ENCODE measurements at regions not wholly inside any gene's neighbourhood (a gene's known extent, or its start where the extent isn't known, plus 50 kb on each side); places are given as distances from the start of the nearest gene placed in this dataset.

DNA sequence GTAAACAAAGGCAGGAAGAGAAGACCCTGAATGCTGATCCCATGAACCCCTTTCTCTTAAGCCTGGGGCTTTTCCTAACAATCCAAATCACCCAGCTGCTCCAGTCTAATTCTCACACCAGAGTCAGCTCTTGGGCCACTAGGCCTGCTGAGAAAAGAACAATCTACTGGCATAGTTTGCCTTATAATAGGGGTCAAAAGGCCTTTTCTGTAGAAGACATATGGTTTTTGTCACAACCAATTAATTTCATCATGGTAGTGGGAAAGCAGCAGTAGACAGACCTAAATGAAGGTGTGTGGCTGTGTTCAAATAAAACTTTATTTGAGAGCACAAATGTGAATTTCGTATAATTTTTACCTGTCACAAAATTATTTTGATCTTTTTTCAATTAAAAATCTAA is 994.7 kb upstream of the EPHA7 start:
- no peak for DNase-seq (ENCODE audit: low read depth, low spot score)
- Histone ChIP-seq H3K27me3 (ENCODE audit: control insufficient read depth, insufficient read depth, low read length) (no peaks in the 10 kb centered on the region), H3K4me1 (ENCODE audit: control insufficient read depth, insufficient read depth, low read length) (no peaks in the 10 kb centered on the region), H3K36me3 (ENCODE audit: control insufficient read depth, insufficient read depth, low read length) (no peaks in the 10 kb centered on the region), H3K27ac (ENCODE audit: low read length) (no peak overlapping the region), H3K9me3 (ENCODE audit: control insufficient read depth, insufficient read depth, low read length) (no peaks in the 10 kb centered on the region), H3K4me3 (ENCODE audit: low read length) (no peak overlapping the region)
- no CpG with 5 or more reads among the region's 1 CpG for WGBS (ENCODE audit: insufficient coverage, insufficient read length)

DNA sequence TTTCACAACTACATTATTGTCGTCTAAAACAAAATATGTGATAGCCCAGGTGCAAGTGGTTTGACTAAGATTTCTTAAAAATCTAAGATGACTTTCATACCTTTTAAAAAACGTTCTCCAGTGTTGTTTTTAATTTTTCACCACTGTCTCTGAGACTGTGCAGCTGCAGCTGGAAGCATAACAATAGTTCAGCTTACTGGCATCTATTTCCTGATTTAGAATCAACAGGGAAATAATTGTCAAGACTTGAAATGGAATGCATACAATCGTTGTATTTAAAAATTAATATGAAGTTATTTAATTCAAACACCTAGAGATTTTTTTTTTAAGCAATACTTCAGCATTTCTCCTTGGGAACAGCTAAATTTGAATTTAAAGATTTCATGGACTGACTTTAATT is 982.0 kb upstream of the EPHA7 start:
- Histone ChIP-seq H3K27ac (ENCODE audit: low read length) (no peak overlapping the region), H3K4me1 (ENCODE audit: control insufficient read depth, insufficient read depth, low read length) (no peaks in the 10 kb centered on the region), H3K9me3 (ENCODE audit: control insufficient read depth, insufficient read depth, low read length) (no peaks in the 10 kb centered on the region), H3K36me3 (ENCODE audit: control insufficient read depth, insufficient read depth, low read length) (no peaks in the 10 kb centered on the region), H3K27me3 (ENCODE audit: control insufficient read depth, insufficient read depth, low read length) (no peaks in the 10 kb centered on the region), H3K4me3 (ENCODE audit: low read length) (no peak overlapping the region)
- no peak for DNase-seq (ENCODE audit: low read depth, low spot score)
- WGBS (ENCODE audit: insufficient coverage, insufficient read length): no CpG with 5 or more reads among the region's 3 CpGs

DNA sequence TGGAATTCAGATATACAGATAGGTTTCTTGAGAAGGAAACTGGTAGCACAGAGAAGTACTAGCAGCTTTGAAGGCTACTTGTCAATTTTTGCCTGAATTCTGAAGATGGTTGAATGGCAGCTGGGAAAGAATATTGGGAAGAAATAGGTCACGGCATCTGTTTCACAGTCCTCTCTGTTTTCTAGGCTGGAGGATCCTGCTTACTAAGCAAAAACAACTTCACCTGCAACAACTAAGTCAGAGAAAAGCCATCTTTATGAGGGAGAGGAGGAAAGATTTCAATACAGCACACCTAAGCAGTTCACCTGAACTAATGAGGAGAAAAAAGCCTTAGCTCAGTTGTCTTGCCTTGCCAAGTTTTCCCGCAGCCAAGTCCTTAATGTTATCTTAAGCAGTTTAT is 975.5 kb upstream of the EPHA7 start:
- no peak for DNase-seq (ENCODE audit: low read depth, low spot score)
- no peaks in the 10 kb centered on the region for H3K36me3 ChIP-seq (ENCODE audit: control insufficient read depth, insufficient read depth, low read length)
- no peak overlapping the region for H3K27ac ChIP-seq (ENCODE audit: low read length)
- H3K4me1 ChIP-seq (ENCODE audit: control insufficient read depth, insufficient read depth, low read length): no peaks in the 10 kb centered on the region
- WGBS (ENCODE audit: insufficient coverage, insufficient read length): no CpG with 5 or more reads among the region's 2 CpGs
- H3K27me3 ChIP-seq (ENCODE audit: control insufficient read depth, insufficient read depth, low read length): no peaks in the 10 kb centered on the region
- H3K9me3 ChIP-seq (ENCODE audit: control insufficient read depth, insufficient read depth, low read length): no peaks in the 10 kb centered on the region
- H3K4me3 ChIP-seq (ENCODE audit: low read length): no peak overlapping the region

DNA sequence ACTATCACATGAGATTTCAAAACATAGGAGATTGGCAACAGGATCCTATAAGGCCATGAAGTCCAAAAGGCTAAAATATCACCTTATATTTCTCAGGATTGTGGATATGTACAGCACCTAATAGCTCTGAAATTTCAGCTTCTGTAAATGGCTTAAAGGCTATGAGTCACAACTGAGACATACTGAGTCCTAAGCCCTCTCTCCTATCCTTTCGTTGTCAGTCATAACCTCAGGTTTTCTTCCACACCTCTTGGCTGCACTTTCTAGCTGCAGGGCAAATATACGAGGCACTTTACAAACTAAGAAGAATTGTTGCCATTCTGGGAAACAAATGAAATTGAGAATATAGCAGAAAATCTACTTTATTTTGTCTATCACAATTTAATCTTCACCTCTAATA is 969.9 kb upstream of the EPHA7 start:
- no peaks in the 10 kb centered on the region for H3K9me3 ChIP-seq (ENCODE audit: control insufficient read depth, insufficient read depth, low read length)
- no peaks in the 10 kb centered on the region for H3K36me3 ChIP-seq (ENCODE audit: control insufficient read depth, insufficient read depth, low read length)
- WGBS (ENCODE audit: insufficient coverage, insufficient read length): no CpG with 5 or more reads among the region's 2 CpGs
- no peak overlapping the region for H3K4me3 ChIP-seq (ENCODE audit: low read length)
- no peak for DNase-seq (ENCODE audit: low read depth, low spot score)
- H3K27ac ChIP-seq (ENCODE audit: low read length): no peak overlapping the region
- no peaks in the 10 kb centered on the region for H3K27me3 ChIP-seq (ENCODE audit: control insufficient read depth, insufficient read depth, low read length)
- H3K4me1 ChIP-seq (ENCODE audit: control insufficient read depth, insufficient read depth, low read length): no peaks in the 10 kb centered on the region

DNA sequence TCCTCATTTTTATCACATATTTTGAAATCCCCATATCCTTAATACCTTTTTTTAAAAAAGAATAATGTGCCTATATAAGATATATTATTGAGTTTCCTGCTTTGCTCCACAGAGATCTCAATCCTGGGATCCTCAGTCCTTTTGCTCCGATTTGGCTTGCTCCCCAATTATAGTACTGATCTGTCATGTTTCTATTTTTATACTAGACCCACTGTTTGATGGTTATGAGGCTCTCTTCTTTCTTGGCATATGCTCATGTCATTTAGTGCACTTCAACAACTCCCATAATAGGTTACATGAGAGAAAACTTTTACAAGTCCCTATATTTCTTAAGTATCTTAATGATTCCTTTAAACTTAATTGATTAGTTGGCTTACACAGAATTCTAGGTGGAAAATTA is 958.5 kb upstream of the EPHA7 start:
- Histone ChIP-seq H3K4me1 (ENCODE audit: control insufficient read depth, insufficient read depth, low read length) (no peaks in the 10 kb centered on the region), H3K36me3 (ENCODE audit: control insufficient read depth, insufficient read depth, low read length) (no peaks in the 10 kb centered on the region), H3K4me3 (ENCODE audit: low read length) (no peak overlapping the region), H3K9me3 (ENCODE audit: control insufficient read depth, insufficient read depth, low read length) (no peaks in the 10 kb centered on the region), H3K27me3 (ENCODE audit: control insufficient read depth, insufficient read depth, low read length) (no peaks in the 10 kb centered on the region), H3K27ac (ENCODE audit: low read length) (no peak overlapping the region)
- DNase-seq (ENCODE audit: low read depth, low spot score): no peak
- no CpG with 5 or more reads among the region's 1 CpG for WGBS (ENCODE audit: insufficient coverage, insufficient read length)

DNA sequence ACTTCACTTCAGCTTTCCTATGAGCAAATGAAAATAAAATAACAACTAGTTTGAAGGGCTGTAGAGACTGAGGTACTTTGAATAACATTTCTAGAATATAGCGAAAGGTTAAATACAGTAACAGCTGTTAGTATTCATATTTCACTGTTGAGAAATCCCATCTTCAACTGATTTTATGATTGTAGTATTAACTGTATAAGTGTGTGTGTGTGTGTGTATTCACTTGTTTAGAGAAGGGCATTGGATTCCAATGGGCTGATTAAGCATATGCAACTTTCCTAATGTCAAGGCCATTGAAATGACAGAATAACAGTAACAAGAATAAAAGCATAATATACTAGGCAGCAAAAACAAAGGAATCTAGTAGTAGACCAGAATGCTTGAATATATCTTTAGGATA is 957.5 kb upstream of the EPHA7 start:
- no peak overlapping the region for H3K4me3 ChIP-seq (ENCODE audit: low read length)
- WGBS (ENCODE audit: insufficient coverage, insufficient read length): no CpG with 5 or more reads among the region's 1 CpG
- H3K36me3 ChIP-seq (ENCODE audit: control insufficient read depth, insufficient read depth, low read length): no peaks in the 10 kb centered on the region
- no peaks in the 10 kb centered on the region for H3K4me1 ChIP-seq (ENCODE audit: control insufficient read depth, insufficient read depth, low read length)
- H3K9me3 ChIP-seq (ENCODE audit: control insufficient read depth, insufficient read depth, low read length): no peaks in the 10 kb centered on the region
- H3K27ac ChIP-seq (ENCODE audit: low read length): no peak overlapping the region
- no peak for DNase-seq (ENCODE audit: low read depth, low spot score)
- H3K27me3 ChIP-seq (ENCODE audit: control insufficient read depth, insufficient read depth, low read length): no peaks in the 10 kb centered on the region

DNA sequence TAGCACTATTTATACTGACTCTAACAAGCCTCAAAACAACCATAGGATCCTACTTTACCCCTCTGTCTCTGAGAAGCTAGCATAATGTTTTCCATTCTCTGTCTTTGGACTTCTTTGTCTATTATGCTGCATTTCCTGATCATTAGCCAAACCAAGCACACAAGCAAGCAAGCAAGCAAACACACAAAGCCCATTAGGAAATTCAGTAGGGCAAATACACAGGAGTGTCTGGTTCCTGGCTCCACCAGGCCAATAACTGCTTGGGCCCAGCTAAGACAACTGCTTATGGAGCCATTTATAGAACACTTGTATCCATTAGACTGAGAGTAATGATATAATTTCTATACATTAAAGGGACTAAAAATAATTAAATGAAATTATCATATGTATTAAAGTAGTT is 952.9 kb upstream of the EPHA7 start:
- H3K27me3 ChIP-seq (ENCODE audit: control insufficient read depth, insufficient read depth, low read length): no peaks in the 10 kb centered on the region
- H3K4me1 ChIP-seq (ENCODE audit: control insufficient read depth, insufficient read depth, low read length): no peaks in the 10 kb centered on the region
- no peak for DNase-seq (ENCODE audit: low read depth, low spot score)
- no peak overlapping the region for H3K27ac ChIP-seq (ENCODE audit: low read length)
- no peaks in the 10 kb centered on the region for H3K9me3 ChIP-seq (ENCODE audit: control insufficient read depth, insufficient read depth, low read length)
- H3K36me3 ChIP-seq (ENCODE audit: control insufficient read depth, insufficient read depth, low read length): no peaks in the 10 kb centered on the region
- H3K4me3 ChIP-seq (ENCODE audit: low read length): no peak overlapping the region

DNA sequence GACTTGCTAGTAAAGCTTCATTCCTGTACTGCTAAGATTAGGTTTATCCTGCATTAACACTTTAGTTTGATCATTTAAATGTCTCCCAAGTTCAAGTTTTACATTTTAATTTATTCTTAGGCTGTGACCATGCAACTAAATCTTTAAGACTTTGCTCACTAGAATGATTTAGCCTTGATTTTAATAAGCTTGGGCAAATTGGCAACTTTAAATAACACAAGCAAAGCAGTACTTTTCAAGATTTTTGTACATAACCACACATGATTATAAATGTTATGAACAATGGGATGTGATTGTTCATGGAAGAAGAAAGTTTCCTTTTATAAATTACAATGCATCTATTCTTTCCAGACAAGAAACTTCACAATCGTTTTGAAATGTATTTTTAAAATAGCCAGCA is 948.0 kb upstream of the EPHA7 start:
- Histone ChIP-seq H3K9me3 (ENCODE audit: control insufficient read depth, insufficient read depth, low read length) (no peaks in the 10 kb centered on the region), H3K27me3 (ENCODE audit: control insufficient read depth, insufficient read depth, low read length) (no peaks in the 10 kb centered on the region), H3K4me3 (ENCODE audit: low read length) (no peak overlapping the region), H3K27ac (ENCODE audit: low read length) (no peak overlapping the region), H3K4me1 (ENCODE audit: control insufficient read depth, insufficient read depth, low read length) (no peaks in the 10 kb centered on the region; the same call in 1 of the 2 replicates), H3K36me3 (ENCODE audit: control insufficient read depth, insufficient read depth, low read length) (peaks cover 2% of the 10 kb centered on the region; the same call in 1 of the 2 replicates)
- DNase-seq (ENCODE audit: low read depth, low spot score): no peak
- no CpG with 5 or more reads among the region's 1 CpG for WGBS (ENCODE audit: insufficient coverage, insufficient read length)

DNA sequence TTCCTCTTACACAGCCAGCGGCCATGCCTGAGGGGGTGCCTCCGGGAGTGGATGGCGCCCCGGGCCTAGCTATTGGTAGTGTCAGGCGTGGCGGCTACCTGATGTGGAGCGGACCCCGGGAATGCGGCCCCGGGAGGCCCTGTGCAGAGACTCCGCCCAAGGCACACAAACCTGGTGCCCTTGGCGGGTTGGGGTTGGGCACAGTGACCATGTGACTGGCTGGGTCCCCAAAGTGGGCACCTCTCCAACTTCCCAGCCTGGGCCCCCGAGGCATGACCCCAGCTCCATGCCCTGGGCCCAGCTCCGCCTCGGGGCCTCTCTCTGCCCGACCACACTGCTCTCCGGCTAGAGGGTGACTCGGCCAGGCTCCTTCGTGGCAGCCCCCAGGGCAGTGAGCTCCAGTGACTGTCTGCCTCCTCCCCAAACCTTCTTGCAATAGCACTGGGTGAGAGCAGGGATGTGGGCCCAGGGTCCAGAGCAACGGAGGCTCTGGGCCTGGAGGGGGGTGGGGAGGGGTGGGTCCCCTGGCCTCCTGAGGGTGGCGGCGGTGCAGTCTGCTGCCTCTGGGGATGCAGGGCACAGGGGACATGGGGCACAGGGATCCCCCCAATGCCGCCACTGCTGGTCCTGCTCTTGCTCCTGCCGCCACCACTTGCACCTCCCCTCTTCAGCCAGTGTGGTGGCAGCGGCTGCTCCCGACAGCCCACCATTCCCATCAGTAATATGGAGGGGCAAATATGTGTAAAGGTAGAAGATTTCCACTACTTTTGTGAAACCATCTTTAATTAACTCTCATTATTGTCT is 942.9 kb upstream of the EPHA7 start:
- H3K27ac ChIP-seq (ENCODE audit: low read length): no peak overlapping the region
- no peak overlapping the region; the same call in 1 of the 2 replicates for H3K4me3 ChIP-seq (ENCODE audit: low read length)
- DNase-seq (ENCODE audit: low read depth, low spot score): no peak
- H3K36me3 ChIP-seq (ENCODE audit: control insufficient read depth, insufficient read depth, low read length): peaks cover 2% of the 10 kb centered on the region; the same call in 1 of the 2 replicates
- no CpG with 5 or more reads among the region's 26 CpGs for WGBS (ENCODE audit: insufficient coverage, insufficient read length)
- no peaks in the 10 kb centered on the region for H3K27me3 ChIP-seq (ENCODE audit: control insufficient read depth, insufficient read depth, low read length)
- no peaks in the 10 kb centered on the region; the same call in 1 of the 2 replicates for H3K4me1 ChIP-seq (ENCODE audit: control insufficient read depth, insufficient read depth, low read length)
- H3K9me3 ChIP-seq (ENCODE audit: control insufficient read depth, insufficient read depth, low read length): no peaks in the 10 kb centered on the region

DNA sequence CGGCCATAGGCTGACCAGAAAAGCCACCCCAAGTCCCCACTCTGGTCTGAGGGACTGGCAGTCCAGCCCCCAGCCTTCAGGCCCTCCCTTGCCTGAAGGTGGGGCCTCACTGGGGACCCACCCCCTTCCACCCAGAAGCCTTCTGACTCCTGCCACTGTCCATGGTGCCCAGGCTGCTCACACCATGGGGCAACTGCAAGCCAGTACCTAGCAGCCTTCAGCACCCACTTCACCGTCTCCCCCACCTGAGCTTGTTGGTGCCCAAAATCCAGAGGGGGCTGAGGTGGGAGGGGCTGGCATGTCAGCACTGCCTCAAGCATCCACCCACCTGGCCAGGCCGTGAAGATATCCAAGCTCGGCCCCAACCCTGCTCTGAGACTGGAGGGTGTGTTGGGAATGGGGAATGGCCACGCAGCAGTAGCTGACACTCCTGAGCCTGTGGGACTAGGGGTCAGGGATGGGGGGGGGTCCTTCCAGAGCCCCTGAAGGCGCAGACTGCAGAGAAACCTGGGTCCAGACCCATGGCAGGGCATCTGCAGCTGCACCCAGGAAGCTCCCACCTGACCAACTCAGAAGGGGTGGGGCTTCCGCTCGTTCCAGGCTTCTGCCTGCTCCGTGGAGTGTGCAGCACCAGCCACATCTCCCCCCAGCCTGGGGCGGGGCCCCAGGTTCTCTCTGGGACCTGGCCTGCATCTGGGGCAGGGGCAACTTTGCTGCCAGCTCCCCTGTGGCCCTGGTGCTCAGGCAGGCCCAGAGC is 942.1 kb upstream of the EPHA7 start:
- Histone ChIP-seq H3K27me3 (ENCODE audit: control insufficient read depth, insufficient read depth, low read length) (no peaks in the 10 kb centered on the region), H3K4me3 (ENCODE audit: low read length) (no peak overlapping the region), H3K36me3 (ENCODE audit: control insufficient read depth, insufficient read depth, low read length) (peaks cover 2% of the 10 kb centered on the region; the same call in 1 of the 2 replicates), H3K4me1 (ENCODE audit: control insufficient read depth, insufficient read depth, low read length) (no peaks in the 10 kb centered on the region; the same call in 1 of the 2 replicates), H3K9me3 (ENCODE audit: control insufficient read depth, insufficient read depth, low read length) (no peaks in the 10 kb centered on the region), H3K27ac (ENCODE audit: low read length) (no peak overlapping the region)
- WGBS (ENCODE audit: insufficient coverage, insufficient read length): no CpG with 5 or more reads among the region's 10 CpGs
- no peak for DNase-seq (ENCODE audit: low read depth, low spot score)
